Heart left ventricle (tissue), 16 donors: ENCODE measurements at regions not wholly inside any gene's neighbourhood (a gene's known extent, or its start where the extent isn't known, plus 50 kb on each side); places are given as distances from the start of the nearest gene placed in this dataset.

Experiments used
- ATAC-seq, 4 donors: fragments of 200-7000 bp; cut with Tn5 transposase; one replicate each; pipeline ENCODE4 v1.9.1; 2020 to 2022; ENCODE audit warnings: moderate library complexity in 4 of 4, mild to moderate bottlenecking in 3 of 4, moderate number of reproducible peaks in 1 of 4
- DNase-seq, 5 donors: peaks; one replicate each; pipeline ENCODE4 v3.0.0-alpha.2; 2020
- H3K27ac ChIP-seq, 12 donors: fragments of 200-600 bp; sonication (generic) in 4 of 12; one replicate each; pipeline versions ENCODE4 v1.5.0 to v1.8.0; 2016 to 2022; ENCODE audit warnings: mild to moderate bottlenecking in 2 of 12
- H3K27me3 ChIP-seq, 9 donors: fragments of 200-600 bp; sonication (generic) in 2 of 9; one replicate each; pipeline versions ENCODE4 v1.5.1 to v1.8.0; 2016 to 2022; ENCODE audit warnings: mild to moderate bottlenecking in 3 of 9
- H3K36me3 ChIP-seq, 9 donors: fragments of 200-600 bp; sonication (generic) in 2 of 9; one replicate each; pipeline versions ENCODE4 v1.5.0 to v1.8.0; 2018 to 2022; ENCODE audit warnings: mild to moderate bottlenecking in 2 of 9
- H3K4me1 ChIP-seq, 12 donors: fragments of 200-600 bp; sonication (generic) in 4 of 12; one replicate each; pipeline versions ENCODE4 v1.5.0 to v1.8.0; 2016 to 2022; ENCODE audit warnings: mild to moderate bottlenecking in 3 of 12
- H3K4me3 ChIP-seq, 12 donors: fragments of 200-600 bp; sonication (generic) in 4 of 12; one replicate each; pipeline versions ENCODE4 v1.5.0 to v1.8.0; 2017 to 2022; ENCODE audit warnings: mild to moderate bottlenecking in 9 of 12, moderate library complexity in 4 of 12
- H3K9me3 ChIP-seq, 12 donors: fragments of 200-600 bp; sonication (generic) in 4 of 12; one replicate each; pipeline versions ENCODE4 v1.5.0 to v1.8.0; 2016 to 2022; ENCODE audit warnings: mild to moderate bottlenecking in 1 of 12
- POLR2A ChIP-seq, 2 donors: fragments of 450-650 bp; IDR thresholded peaks; one replicate each; pipeline ENCODE4 v1.6.1; 2017; ENCODE audit warnings: antibody characterized with exemption in 2 of 2, mild to moderate bottlenecking in 2 of 2, moderate library complexity in 2 of 2
- WGBS, 4 donors: extraction: QIAGEN DNeasy Blood & Tissue Kit in 2 of 4; methylation state at CpG; one replicate each; pipeline versions ENCODE4 v1.1.5 to v1.1.7; 2013 to 2018; 5-methylcytosine and 5-hydroxymethylcytosine counted together
- intact Hi-C, 10 donors: fragments of 100-400 bp; cut with DNase I; formaldehyde crosslinking; loops; one replicate each; pipeline versions ENCODE4 v1.11.1 to v1.14.2; 2022
- TF ChIP-seq, protein P1 (sequence below), 12 donors: fragments of 200-600 bp; sonication (generic) in 4 of 12; IDR thresholded peaks; one replicate each; pipeline versions ENCODE4 v1.5.0 to v1.8.0; 2018 to 2022; ENCODE audit warnings: antibody characterized with exemption in 12 of 12, mild to moderate bottlenecking in 5 of 12
- donor health status: ischemic (EF 13 %, LVEDD 7.1; RV severe dilation, severe dysfunction).
- donor health status: healthy with polysubstance abuse.
- donor health status: DM: no; HTN: yes; CAD: no.
- donor health status: DM: no; HTN: no; CAD: no.
- donor health status: ischemic (EF 25% LVEDD 6.9; RV normal size, moderate dysfunction).
- donor health status: ischemic (EF 25% LVEDD 5.7; RV mildly dilated, moderate dysfunction).
- donor health status: healthy.
- donor health status: DM: yes; HTN: yes; CAD: no.
- donor health status: ischemic (EF 35%, LVEDD 5.7; RV mildly dilated, moderate dysfunction).
- donor health status: nonischemic (EF 11% LVEDD 7.7; RV severe dilation, severe dysfunction).
- donor health status: DM: yes; HTN: yes; CAD: no.
- donor health status: PGD.
- donor health status: ischemic (EF 29% LVEDD 5.4; RV normal size, mild dysfunction).
- donor health status: nonischemic (EF 23%, LVEDD 6.1; RV moderate dilation, normal function).

- no peak for TF ChIP-seq POLR2A (IDR thresholded peaks at IDR 0.05)
- TF ChIP-seq, protein P1, sequence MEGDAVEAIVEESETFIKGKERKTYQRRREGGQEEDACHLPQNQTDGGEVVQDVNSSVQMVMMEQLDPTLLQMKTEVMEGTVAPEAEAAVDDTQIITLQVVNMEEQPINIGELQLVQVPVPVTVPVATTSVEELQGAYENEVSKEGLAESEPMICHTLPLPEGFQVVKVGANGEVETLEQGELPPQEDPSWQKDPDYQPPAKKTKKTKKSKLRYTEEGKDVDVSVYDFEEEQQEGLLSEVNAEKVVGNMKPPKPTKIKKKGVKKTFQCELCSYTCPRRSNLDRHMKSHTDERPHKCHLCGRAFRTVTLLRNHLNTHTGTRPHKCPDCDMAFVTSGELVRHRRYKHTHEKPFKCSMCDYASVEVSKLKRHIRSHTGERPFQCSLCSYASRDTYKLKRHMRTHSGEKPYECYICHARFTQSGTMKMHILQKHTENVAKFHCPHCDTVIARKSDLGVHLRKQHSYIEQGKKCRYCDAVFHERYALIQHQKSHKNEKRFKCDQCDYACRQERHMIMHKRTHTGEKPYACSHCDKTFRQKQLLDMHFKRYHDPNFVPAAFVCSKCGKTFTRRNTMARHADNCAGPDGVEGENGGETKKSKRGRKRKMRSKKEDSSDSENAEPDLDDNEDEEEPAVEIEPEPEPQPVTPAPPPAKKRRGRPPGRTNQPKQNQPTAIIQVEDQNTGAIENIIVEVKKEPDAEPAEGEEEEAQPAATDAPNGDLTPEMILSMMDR (IDR thresholded peaks at IDR 0.05) = no peak
- peaks cover 0 to 5% (median 0%) of the 10 kb centered on the region in 9 donors for H3K27me3 ChIP-seq
- H3K4me3 ChIP-seq = no peak overlapping the region
- ATAC-seq = no peak
- H3K27ac ChIP-seq = no peak overlapping the region
- H3K9me3 ChIP-seq = no peaks in the 10 kb centered on the region
- no peaks in the 10 kb centered on the region for H3K36me3 ChIP-seq
- H3K4me1 ChIP-seq = peaks cover 0 to 3% (median 0%) of the 10 kb centered on the region in 12 donors
- DNase-seq = peak in 3 of 5 donors; percentile 4 to 28 (median 4)
- WGBS, 4 donors = 88 to 91% (median 90%) methylated on average over 23 to 30 of the region's 30 CpGs
- intact Hi-C loops = loop anchor here in 1 of 10 donors (10.0 kb wide), 1 partner anchor 123 kb away; no protein-coding TSS in a partner anchor
Measured at GRCh38 chr14:104277416-104278213, 139.2 kb downstream of the KIF26A start.

GRCh38 chr14:104278214-104278534 lies 139.8 kb downstream of the KIF26A start:
- Histone ChIP-seq H3K4me1 (peaks cover 0 to 3% (median 0%) of the 10 kb centered on the region in 12 donors), H3K4me3 (no peak overlapping the region), H3K27me3 (peaks cover 0 to 5% (median 0%) of the 10 kb centered on the region in 9 donors), H3K36me3 (no peaks in the 10 kb centered on the region), H3K27ac (no peak overlapping the region), H3K9me3 (no peaks in the 10 kb centered on the region)
- 58 to 77% (median 67%) methylated on average over 3 to 4 of the region's 4 CpGs for WGBS, 4 donors
- TF ChIP-seq POLR2A (IDR thresholded peaks at IDR 0.05) = no peak
- TF ChIP-seq, protein P1 (IDR thresholded peaks at IDR 0.05) = no peak
- no peak for ATAC-seq
- intact Hi-C loops = loop anchor here in 1 of 10 donors (10.0 kb wide), 1 partner anchor 123 kb away; no protein-coding TSS in a partner anchor
- DNase-seq = peak in 1 of 5 donors; percentile 14

GRCh38 chr14:104280085-104280901 lies 141.9 kb downstream of the KIF26A start:
- ATAC-seq = no peak
- Histone ChIP-seq H3K9me3 (no peaks in the 10 kb centered on the region), H3K27me3 (peaks cover 0 to 5% (median 0%) of the 10 kb centered on the region in 9 donors), H3K4me3 (no peak overlapping the region), H3K36me3 (no peaks in the 10 kb centered on the region), H3K4me1 (peaks cover 0 to 3% (median 0%) of the 10 kb centered on the region in 12 donors), H3K27ac (no peak overlapping the region)
- TF ChIP-seq POLR2A (IDR thresholded peaks at IDR 0.05) = no peak
- TF ChIP-seq, protein P1 (IDR thresholded peaks at IDR 0.05) = no peak
- intact Hi-C loops = no loop called here
- WGBS, 4 donors = 92 to 95% (median 95%) methylated on average over 27 to 32 of the region's 32 CpGs
- peak in 3 of 5 donors; percentile 11 to 55 (median 12) for DNase-seq
